Ishikawa (cell line): ENCODE measurements at regions not wholly inside any gene's neighbourhood (a gene's known extent, or its start where the extent isn't known, plus 50 kb on each side); places are given as distances from the start of the nearest gene placed in this dataset.

Experiments
- CEBPB ChIP-seq: IDR thresholded peaks from 2 replicates; pipeline ENCODE4 v1.6.1; 2012
- CREB1 ChIP-seq: IDR thresholded peaks from 2 replicates; pipeline ENCODE4 v1.6.1; 2012; ENCODE audit warnings: low read depth
- EGR1 ChIP-seq: IDR thresholded peaks from 2 replicates; pipeline ENCODE4 v1.6.1; 2012
- EP300 ChIP-seq: IDR thresholded peaks from 2 replicates; pipeline ENCODE4 v1.6.1; 2012; ENCODE audit warnings: borderline replicate concordance
- FOXM1 ChIP-seq: IDR thresholded peaks from 2 replicates; pipeline ENCODE4 v1.6.1; 2012; ENCODE audit warnings: low read depth, borderline replicate concordance
- MAX ChIP-seq: IDR thresholded peaks from 2 replicates; pipeline ENCODE4 v1.6.1; 2012
- NFIC ChIP-seq: IDR thresholded peaks from 2 replicates; pipeline ENCODE4 v1.6.1; 2012
- RAD21 ChIP-seq: IDR thresholded peaks from 2 replicates; pipeline ENCODE4 v1.6.1; 2012; ENCODE audit warnings: low read depth
- REST ChIP-seq: IDR thresholded peaks from 2 replicates; pipeline ENCODE4 v1.6.1; 2012; ENCODE audit warnings: low read depth, mild to moderate bottlenecking
- TAF1 ChIP-seq: IDR thresholded peaks from 2 replicates; pipeline ENCODE4 v1.6.1; 2012; ENCODE audit warnings: low read depth, mild to moderate bottlenecking
- TCF12 ChIP-seq: IDR thresholded peaks from 2 replicates; pipeline ENCODE4 v1.6.1; 2012; ENCODE audit warnings: low read depth
- TEAD4 ChIP-seq: IDR thresholded peaks from 2 replicates; pipeline ENCODE4 v1.6.1; 2012
- USF1 ChIP-seq: IDR thresholded peaks from 2 replicates; pipeline ENCODE4 v1.6.1; 2012
- YY1 ChIP-seq: IDR thresholded peaks from 2 replicates; pipeline ENCODE4 v1.6.1; 2012; ENCODE audit warnings: low read depth
- ZBTB7A ChIP-seq: IDR thresholded peaks from 2 replicates; pipeline ENCODE4 v1.6.1; 2012; ENCODE audit warnings: low read depth

- TF ChIP-seq YY1 (no peak), TEAD4 (no peak), TCF12 (no peak), RAD21 (no peak), MAX (no peak), EP300 (no peak), EGR1 (no peak), USF1 (no peak), CREB1 (no peak), NFIC (no peak), TAF1 (no peak), CEBPB (no peak), ZBTB7A (no peak), REST (no peak), FOXM1 (no peak)
Measured at GRCh38 chr6:1163501-1163900, 148.4 kb upstream of the FOXQ1 start.

GRCh38 chr6:1162367-1163275 lies 149.3 kb upstream of the FOXQ1 start:
- TF ChIP-seq REST (no peak), ZBTB7A (no peak), RAD21 (no peak), NFIC (no peak), CEBPB (no peak)

DNA sequence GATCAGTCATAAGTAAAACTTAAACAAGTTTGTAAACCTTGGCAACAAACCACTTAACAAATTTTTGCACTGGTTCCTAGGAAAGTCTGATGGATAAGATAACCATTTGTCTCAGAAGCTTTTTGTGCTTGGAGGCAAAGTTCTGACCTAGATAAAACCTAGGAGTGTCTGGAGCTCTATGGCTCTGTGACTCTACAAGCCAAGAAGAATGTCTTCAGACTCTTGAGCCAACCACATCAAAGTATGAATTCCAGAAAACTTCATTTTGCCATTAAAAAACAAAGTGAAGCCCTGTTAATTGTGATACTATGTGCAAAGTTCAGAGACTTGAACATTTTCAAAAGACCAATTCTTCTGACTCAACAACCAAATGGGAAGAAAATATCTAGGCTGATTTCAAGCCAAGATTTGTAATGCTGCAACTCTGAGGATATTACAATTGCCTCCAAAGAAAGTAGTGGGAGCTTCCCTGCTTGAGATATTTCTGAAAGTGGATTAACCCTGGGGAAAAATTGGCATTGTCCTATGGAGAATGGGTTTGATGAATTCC lies 158.1 kb upstream of the FOXQ1 start:
- TF ChIP-seq MAX (no peak), EGR1 (no peak), TAF1 (no peak), USF1 (no peak), CEBPB (no peak), CREB1 (no peak), TEAD4 (no peak), EP300 (no peak), FOXM1 (no peak), TCF12 (no peak), YY1 (no peak), ZBTB7A (no peak), REST (no peak), NFIC (no peak), RAD21 (no peak)

GRCh38 chr6:1146500-1146899 lies 165.4 kb upstream of the FOXQ1 start:
- TF ChIP-seq REST (no peak), FOXM1 (no peak), NFIC (no peak), CEBPB (no peak), CREB1 (no peak), ZBTB7A (no peak), TEAD4 (no peak), TCF12 (no peak), MAX (no peak), TAF1 (no peak), EP300 (no peak), RAD21 (no peak), EGR1 (no peak), YY1 (no peak), USF1 (no peak)
